ENCODE measurements at regions not wholly inside any gene's neighbourhood (a gene's known extent, or its start where the extent isn't known, plus 50 kb on each side); places are given as distances from the start of the nearest gene placed in this dataset.
"Not testable (repeated sequence)": the region's sequence is repeated elsewhere in the genome, so short reads cannot be mapped to it uniquely, and the experiment has no call there.

DNA sequence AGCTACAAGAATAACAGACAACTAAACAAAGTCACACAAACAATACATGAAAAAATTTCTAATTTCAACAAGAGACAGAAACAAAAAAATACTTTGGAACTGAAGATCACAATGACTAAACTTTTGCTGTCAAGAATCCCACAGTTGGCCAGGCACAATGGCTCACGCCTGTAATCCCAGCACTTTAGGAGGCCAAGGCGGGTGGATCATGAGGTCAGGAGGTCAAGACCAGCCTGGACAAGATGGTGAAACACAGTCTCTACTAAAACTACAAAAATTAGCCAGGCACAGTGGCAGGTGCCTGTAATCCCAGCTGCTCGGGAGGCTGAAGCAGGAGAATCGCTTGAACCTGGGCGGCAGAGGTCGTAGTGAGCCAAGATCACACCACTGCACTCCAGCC, 861.6 kb downstream of the UQCRFS1 start:
- TF ChIP-seq, protein P1, sequence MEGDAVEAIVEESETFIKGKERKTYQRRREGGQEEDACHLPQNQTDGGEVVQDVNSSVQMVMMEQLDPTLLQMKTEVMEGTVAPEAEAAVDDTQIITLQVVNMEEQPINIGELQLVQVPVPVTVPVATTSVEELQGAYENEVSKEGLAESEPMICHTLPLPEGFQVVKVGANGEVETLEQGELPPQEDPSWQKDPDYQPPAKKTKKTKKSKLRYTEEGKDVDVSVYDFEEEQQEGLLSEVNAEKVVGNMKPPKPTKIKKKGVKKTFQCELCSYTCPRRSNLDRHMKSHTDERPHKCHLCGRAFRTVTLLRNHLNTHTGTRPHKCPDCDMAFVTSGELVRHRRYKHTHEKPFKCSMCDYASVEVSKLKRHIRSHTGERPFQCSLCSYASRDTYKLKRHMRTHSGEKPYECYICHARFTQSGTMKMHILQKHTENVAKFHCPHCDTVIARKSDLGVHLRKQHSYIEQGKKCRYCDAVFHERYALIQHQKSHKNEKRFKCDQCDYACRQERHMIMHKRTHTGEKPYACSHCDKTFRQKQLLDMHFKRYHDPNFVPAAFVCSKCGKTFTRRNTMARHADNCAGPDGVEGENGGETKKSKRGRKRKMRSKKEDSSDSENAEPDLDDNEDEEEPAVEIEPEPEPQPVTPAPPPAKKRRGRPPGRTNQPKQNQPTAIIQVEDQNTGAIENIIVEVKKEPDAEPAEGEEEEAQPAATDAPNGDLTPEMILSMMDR (IDR thresholded peaks at IDR 0.05; ENCODE audit: insufficient read depth, low read length), result not testable (repeated sequence)
- TF ChIP-seq SPI1 (IDR thresholded peaks at IDR 0.05; ENCODE audit: borderline replicate concordance, low read depth); POLR2AphosphoS5 (IDR thresholded peaks at IDR 0.05; ENCODE audit: low read depth); GABPA (IDR thresholded peaks at IDR 0.05; ENCODE audit: low read depth): not testable (repeated sequence)
- TF ChIP-seq, protein P2, sequence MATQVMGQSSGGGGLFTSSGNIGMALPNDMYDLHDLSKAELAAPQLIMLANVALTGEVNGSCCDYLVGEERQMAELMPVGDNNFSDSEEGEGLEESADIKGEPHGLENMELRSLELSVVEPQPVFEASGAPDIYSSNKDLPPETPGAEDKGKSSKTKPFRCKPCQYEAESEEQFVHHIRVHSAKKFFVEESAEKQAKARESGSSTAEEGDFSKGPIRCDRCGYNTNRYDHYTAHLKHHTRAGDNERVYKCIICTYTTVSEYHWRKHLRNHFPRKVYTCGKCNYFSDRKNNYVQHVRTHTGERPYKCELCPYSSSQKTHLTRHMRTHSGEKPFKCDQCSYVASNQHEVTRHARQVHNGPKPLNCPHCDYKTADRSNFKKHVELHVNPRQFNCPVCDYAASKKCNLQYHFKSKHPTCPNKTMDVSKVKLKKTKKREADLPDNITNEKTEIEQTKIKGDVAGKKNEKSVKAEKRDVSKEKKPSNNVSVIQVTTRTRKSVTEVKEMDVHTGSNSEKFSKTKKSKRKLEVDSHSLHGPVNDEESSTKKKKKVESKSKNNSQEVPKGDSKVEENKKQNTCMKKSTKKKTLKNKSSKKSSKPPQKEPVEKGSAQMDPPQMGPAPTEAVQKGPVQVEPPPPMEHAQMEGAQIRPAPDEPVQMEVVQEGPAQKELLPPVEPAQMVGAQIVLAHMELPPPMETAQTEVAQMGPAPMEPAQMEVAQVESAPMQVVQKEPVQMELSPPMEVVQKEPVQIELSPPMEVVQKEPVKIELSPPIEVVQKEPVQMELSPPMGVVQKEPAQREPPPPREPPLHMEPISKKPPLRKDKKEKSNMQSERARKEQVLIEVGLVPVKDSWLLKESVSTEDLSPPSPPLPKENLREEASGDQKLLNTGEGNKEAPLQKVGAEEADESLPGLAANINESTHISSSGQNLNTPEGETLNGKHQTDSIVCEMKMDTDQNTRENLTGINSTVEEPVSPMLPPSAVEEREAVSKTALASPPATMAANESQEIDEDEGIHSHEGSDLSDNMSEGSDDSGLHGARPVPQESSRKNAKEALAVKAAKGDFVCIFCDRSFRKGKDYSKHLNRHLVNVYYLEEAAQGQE (IDR thresholded peaks at IDR 0.05; ENCODE audit: insufficient replicate concordance, low read depth), result not testable (repeated sequence)
